ENCODE measurements at regions not wholly inside any gene's neighbourhood (a gene's known extent, or its start where the extent isn't known, plus 50 kb on each side); places are given as distances from the start of the nearest gene placed in this dataset.
"Not testable (repeated sequence)": the region's sequence is repeated elsewhere in the genome, so short reads cannot be mapped to it uniquely, and the experiment has no call there.

- H3K4me1 Mint-ChIP-seq (ENCODE audit: unreplicated experiment) = peaks cover 8% of the 10 kb centered on the region
- DNase-seq (ENCODE audit: extremely low spot score, unreplicated experiment) = no peak
- H3K27me3 Mint-ChIP-seq = peaks cover 8% of the 10 kb centered on the region
- H3K27ac Mint-ChIP-seq = no peak overlapping the region
- TF ChIP-seq CTCF (conservative IDR thresholded peaks at IDR 0.05) = no peak
- H3K9me3 Mint-ChIP-seq = no peaks in the 10 kb centered on the region
- no peak overlapping the region for H3K4me3 Mint-ChIP-seq
- H3K36me3 Mint-ChIP-seq = no peaks in the 10 kb centered on the region
Measured at GRCh38 chr2:240241572-240241971, 101.1 kb upstream of the OTOS start.

- not testable (repeated sequence) for H3K4me1 Mint-ChIP-seq (ENCODE audit: unreplicated experiment); DNase-seq (ENCODE audit: extremely low spot score, unreplicated experiment); H3K27me3 Mint-ChIP-seq; H3K27ac Mint-ChIP-seq; H3K4me3 Mint-ChIP-seq; H3K9me3 Mint-ChIP-seq; H3K36me3 Mint-ChIP-seq
Measured at GRCh38 chr2:240243049-240243448, 102.6 kb upstream of the OTOS start.

GRCh38 chr2:240244543-240244942 is 104.1 kb upstream of the OTOS start:
- Mint-ChIP-seq H3K36me3 (no peaks in the 10 kb centered on the region), H3K4me3 (no peak overlapping the region), H3K27ac (no peak overlapping the region), H3K27me3 (peaks cover 3% of the 10 kb centered on the region), H3K9me3 (no peaks in the 10 kb centered on the region), H3K4me1 (ENCODE audit: unreplicated experiment) (peaks cover 13% of the 10 kb centered on the region)
- DNase-seq (ENCODE audit: extremely low spot score, unreplicated experiment) = no peak
- no peak for TF ChIP-seq CTCF (conservative IDR thresholded peaks at IDR 0.05)

- peaks cover 20% of the 10 kb centered on the region for H3K4me1 Mint-ChIP-seq (ENCODE audit: unreplicated experiment)
- H3K27me3 Mint-ChIP-seq = no peaks in the 10 kb centered on the region
- H3K36me3 Mint-ChIP-seq = no peaks in the 10 kb centered on the region
- TF ChIP-seq CTCF (conservative IDR thresholded peaks at IDR 0.05) = no peak
- DNase-seq (ENCODE audit: extremely low spot score, unreplicated experiment) = no peak
- H3K27ac Mint-ChIP-seq = no peak overlapping the region
- H3K9me3 Mint-ChIP-seq = no peaks in the 10 kb centered on the region
- H3K4me3 Mint-ChIP-seq = no peak overlapping the region
Measured at GRCh38 chr2:240245184-240245583, 104.7 kb upstream of the OTOS start.

- no peak for DNase-seq (ENCODE audit: extremely low spot score, unreplicated experiment)
- Mint-ChIP-seq H3K4me1 (ENCODE audit: unreplicated experiment) (peaks cover 20% of the 10 kb centered on the region), H3K9me3 (no peaks in the 10 kb centered on the region), H3K36me3 (no peaks in the 10 kb centered on the region), H3K27me3 (no peaks in the 10 kb centered on the region), H3K4me3 (no peak overlapping the region), H3K27ac (no peak overlapping the region)
- no peak for TF ChIP-seq CTCF (conservative IDR thresholded peaks at IDR 0.05)
Measured at GRCh38 chr2:240245706-240246105, 105.2 kb upstream of the OTOS start.

- Mint-ChIP-seq H3K4me1 (ENCODE audit: unreplicated experiment) (peaks cover 20% of the 10 kb centered on the region), H3K27me3 (no peaks in the 10 kb centered on the region), H3K27ac (no peak overlapping the region), H3K36me3 (no peaks in the 10 kb centered on the region), H3K4me3 (no peak overlapping the region), H3K9me3 (no peaks in the 10 kb centered on the region)
- no peak for DNase-seq (ENCODE audit: extremely low spot score, unreplicated experiment)
- TF ChIP-seq CTCF (conservative IDR thresholded peaks at IDR 0.05) = no peak
Measured at GRCh38 chr2:240246173-240246820, 105.8 kb upstream of the OTOS start.

All from type B pancreatic cell (in vitro differentiated cells).